Endothelial cell of umbilical vein (primary cell): ENCODE measurements at regions not wholly inside any gene's neighbourhood (a gene's known extent, or its start where the extent isn't known, plus 50 kb on each side); places are given as distances from the start of the nearest gene placed in this dataset.

Source experiments
- EZH2 ChIP-seq: IDR thresholded peaks from 2 replicates; pipeline ENCODE4 v1.6.1; 2012; ENCODE audit warnings: borderline replicate concordance, low read depth, mild to moderate bottlenecking, moderate library complexity, low read length, inconsistent platforms; ENCODE audit not compliant: severe bottlenecking
- GATA2 ChIP-seq: IDR thresholded peaks from 2 replicates; pipeline ENCODE4 v1.7.0; 2011; ENCODE audit warnings: low read depth, mild to moderate bottlenecking, moderate library complexity, mixed read lengths, low read length; ENCODE audit not compliant: insufficient read length, insufficient read depth
- JUN ChIP-seq: IDR thresholded peaks from 2 replicates; pipeline ENCODE4 v1.6.1; 2011; ENCODE audit warnings: borderline replicate concordance, low read depth; ENCODE audit not compliant: insufficient read length, insufficient read depth
- POLR2A ChIP-seq: IDR thresholded peaks from 2 replicates; pipeline ENCODE4 v1.6.1; 2012; ENCODE audit warnings: low read depth, mild to moderate bottlenecking, control low read depth, low read length
- POLR2AphosphoS5 ChIP-seq: IDR thresholded peaks from 2 replicates; pipeline ENCODE4 v1.6.1; 2012; ENCODE audit warnings: low read depth, mild to moderate bottlenecking, control low read depth, low read length, moderate library complexity; ENCODE audit not compliant: insufficient read depth
- TF ChIP-seq, protein P1 (sequence below), 2 donors: IDR thresholded peaks; 1 replicate in 1 of 2; 2 replicates in 1 of 2; pipeline ENCODE4 v1.5.1; 2011; ENCODE audit warnings: low read length in 2 of 2, mild to moderate bottlenecking in 2 of 2, moderate library complexity in 2 of 2, control low read depth in 1 of 2, inconsistent platforms in 1 of 2, low read depth in 1 of 2; ENCODE audit not compliant: insufficient read depth in 1 of 2; ENCODE audit errors: extremely low read depth in 1 of 2

DNA sequence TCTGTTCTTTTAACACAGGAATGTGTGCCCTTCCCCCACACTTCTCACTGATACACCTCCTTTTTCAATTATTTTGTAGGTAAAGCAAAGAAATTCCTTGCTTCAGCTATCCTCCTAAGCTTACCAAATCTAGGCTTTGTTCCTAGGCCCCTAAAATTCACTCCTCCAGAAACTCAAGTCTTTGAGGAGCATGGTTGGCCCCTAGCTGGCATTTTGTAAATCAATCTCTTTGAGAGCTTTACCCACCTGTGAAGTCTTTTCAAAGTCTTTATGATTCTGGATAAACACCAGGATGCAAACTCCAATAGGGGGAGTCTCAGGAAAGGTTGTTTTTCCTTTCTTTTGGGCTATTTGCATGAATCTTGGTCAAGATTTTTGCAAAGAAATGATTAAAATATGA, 82.9 kb upstream of the ZNF644 start:
- TF ChIP-seq, protein P1, sequence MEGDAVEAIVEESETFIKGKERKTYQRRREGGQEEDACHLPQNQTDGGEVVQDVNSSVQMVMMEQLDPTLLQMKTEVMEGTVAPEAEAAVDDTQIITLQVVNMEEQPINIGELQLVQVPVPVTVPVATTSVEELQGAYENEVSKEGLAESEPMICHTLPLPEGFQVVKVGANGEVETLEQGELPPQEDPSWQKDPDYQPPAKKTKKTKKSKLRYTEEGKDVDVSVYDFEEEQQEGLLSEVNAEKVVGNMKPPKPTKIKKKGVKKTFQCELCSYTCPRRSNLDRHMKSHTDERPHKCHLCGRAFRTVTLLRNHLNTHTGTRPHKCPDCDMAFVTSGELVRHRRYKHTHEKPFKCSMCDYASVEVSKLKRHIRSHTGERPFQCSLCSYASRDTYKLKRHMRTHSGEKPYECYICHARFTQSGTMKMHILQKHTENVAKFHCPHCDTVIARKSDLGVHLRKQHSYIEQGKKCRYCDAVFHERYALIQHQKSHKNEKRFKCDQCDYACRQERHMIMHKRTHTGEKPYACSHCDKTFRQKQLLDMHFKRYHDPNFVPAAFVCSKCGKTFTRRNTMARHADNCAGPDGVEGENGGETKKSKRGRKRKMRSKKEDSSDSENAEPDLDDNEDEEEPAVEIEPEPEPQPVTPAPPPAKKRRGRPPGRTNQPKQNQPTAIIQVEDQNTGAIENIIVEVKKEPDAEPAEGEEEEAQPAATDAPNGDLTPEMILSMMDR (IDR thresholded peaks at IDR 0.05; ENCODE audit: extremely low read depth in 1 of 2, insufficient read depth in 1 of 2, low read depth in 1 of 2, low read length in 2 of 2) = no peak
- TF ChIP-seq POLR2AphosphoS5 = no peak
- TF ChIP-seq GATA2 = no peak
- TF ChIP-seq EZH2 = no peak
- no peak for TF ChIP-seq POLR2A
- no peak for TF ChIP-seq JUN
